ENCODE measurements at regions not wholly inside any gene's neighbourhood (a gene's known extent, or its start where the extent isn't known, plus 50 kb on each side); places are given as distances from the start of the nearest gene placed in this dataset.
"Not testable (repeated sequence)": the region's sequence is repeated elsewhere in the genome, so short reads cannot be mapped to it uniquely, and the experiment has no call there.

GRCh38 chr4:188287169-188287894, 148.1 kb downstream of the TRIML1 start:
- DNase-seq = no peak

- DNase-seq = no peak
Observed at GRCh38 chr4:188289531-188290125, 150.4 kb downstream of the TRIML1 start.

- DNase-seq = no peak
Observed at GRCh38 chr4:188295899-188296298, 156.7 kb downstream of the TRIML1 start.

- DNase-seq = no peak
Observed at GRCh38 chr4:188296331-188296730, 157.1 kb downstream of the TRIML1 start.

- no peak for DNase-seq
Observed at GRCh38 chr4:188297873-188298272, 158.6 kb downstream of the TRIML1 start.

GRCh38 chr4:188299161-188299560, 159.9 kb downstream of the TRIML1 start:
- DNase-seq = no peak

- DNase-seq = no peak
Observed at GRCh38 chr4:188300385-188300784, 161.1 kb downstream of the TRIML1 start.

- DNase-seq = no peak
Observed at GRCh38 chr4:188305690-188306089, 166.4 kb downstream of the TRIML1 start.

GRCh38 chr4:188307591-188307990, 168.3 kb downstream of the TRIML1 start:
- DNase-seq = no peak

- DNase-seq = no peak
Observed at GRCh38 chr4:188308142-188308541, 168.9 kb downstream of the TRIML1 start.

GRCh38 chr4:188316391-188316790, 177.2 kb downstream of the TRIML1 start:
- no peak for DNase-seq

- no peak for DNase-seq
Observed at GRCh38 chr4:188328966-188329365, 189.7 kb downstream of the TRIML1 start.

- DNase-seq = no peak
Observed at GRCh38 chr4:188329521-188329920, 190.3 kb downstream of the TRIML1 start.

- DNase-seq = no peak
Observed at GRCh38 chr4:188332265-188332664, 193.0 kb downstream of the TRIML1 start.

GRCh38 chr4:188336891-188337290, 197.7 kb downstream of the TRIML1 start:
- DNase-seq = no peak

GRCh38 chr4:188341428-188341827, 202.2 kb downstream of the TRIML1 start:
- no peak for DNase-seq

GRCh38 chr4:188346171-188346809, 207.0 kb downstream of the TRIML1 start:
- no peak for DNase-seq

GRCh38 chr4:188347339-188347738, 208.1 kb downstream of the TRIML1 start:
- no peak for DNase-seq

GRCh38 chr4:188349569-188349968, 210.3 kb downstream of the TRIML1 start:
- DNase-seq = not testable (repeated sequence)

- no peak for DNase-seq
Observed at GRCh38 chr4:188363196-188363595, 224.0 kb downstream of the TRIML1 start.

- DNase-seq = no peak
Observed at GRCh38 chr4:188370777-188371176, 231.5 kb downstream of the TRIML1 start.

GRCh38 chr4:188372058-188372457, 232.8 kb downstream of the TRIML1 start:
- DNase-seq = no peak

GRCh38 chr4:188372829-188373228, 233.6 kb downstream of the TRIML1 start:
- no peak for DNase-seq

GRCh38 chr4:188374871-188375270, 235.6 kb downstream of the TRIML1 start:
- no peak for DNase-seq

All from activated CD4-positive, alpha-beta T cell treated with anti-CD3 and anti-CD28 coated beads for 4 hours (primary cell).